HL-60/S4 treated with phorbol 12-myristate 13-acetate at 8.2 ng/mL for 4 days and 3 days (cell line): ENCODE measurements at regions not wholly inside any gene's neighbourhood (a gene's known extent, or its start where the extent isn't known, plus 50 kb on each side); places are given as distances from the start of the nearest gene placed in this dataset.
"Not testable (repeated sequence)": the region's sequence is repeated elsewhere in the genome, so short reads cannot be mapped to it uniquely, and the experiment has no call there.

Experiments
- in situ Hi-C: fragments of 300-500 bp; cut with MboI; formaldehyde crosslinking; loops from 2 replicates; pipeline ENCODE4 v1.15.0; 2022; ENCODE audit warnings: low sequenced_read_pairs

- in situ Hi-C loops = no loop called here
Observed at GRCh38 chr2:195367809-195368208, 289.2 kb upstream of the SLC39A10 start.

DNA sequence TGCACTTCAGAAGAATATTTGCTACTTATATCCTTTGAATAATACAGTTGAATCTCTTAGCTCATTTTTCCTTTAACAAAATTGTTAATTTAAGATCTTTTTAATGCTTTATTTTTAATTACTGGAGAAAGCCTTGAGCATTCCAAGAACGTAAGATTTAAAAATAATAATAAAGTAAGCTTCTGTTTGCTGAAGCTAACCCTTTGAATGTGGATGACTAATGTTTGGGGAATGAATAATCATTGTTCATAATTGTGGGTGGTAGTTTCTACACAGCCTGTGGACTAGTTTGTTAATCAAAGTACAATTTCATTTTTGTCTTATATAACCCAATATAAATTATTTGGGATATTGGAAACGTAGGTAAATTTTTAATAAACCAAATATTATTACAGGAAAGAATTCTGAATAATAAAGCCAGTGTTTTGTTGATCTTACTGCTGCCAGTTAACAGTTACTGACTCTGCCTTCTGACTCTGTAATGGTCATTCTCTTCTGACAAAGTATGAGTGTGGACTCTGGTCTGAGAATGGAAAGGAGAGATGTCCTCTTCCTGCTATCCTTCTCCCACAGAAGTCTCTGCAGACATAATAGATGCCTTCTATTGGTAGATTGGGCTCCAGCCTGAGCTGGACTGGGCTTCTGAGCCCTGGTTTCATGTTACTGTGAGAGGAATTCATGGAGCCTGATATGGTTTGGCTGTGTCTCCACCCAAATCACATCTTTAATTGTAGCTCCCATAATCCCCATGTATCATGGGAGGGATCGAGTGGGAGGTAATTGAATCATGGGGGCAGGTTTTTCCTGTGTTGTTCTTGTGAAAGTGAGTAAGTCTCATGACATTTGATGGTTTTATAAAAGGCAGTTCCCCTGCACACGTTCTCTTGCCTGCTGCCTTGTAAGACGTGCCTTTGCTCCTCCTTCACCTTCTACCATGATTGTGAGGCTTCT lies 292.7 kb upstream of the SLC39A10 start:
- in situ Hi-C loops = no loop called here

GRCh38 chr2:195363496-195363895 lies 293.5 kb upstream of the SLC39A10 start:
- in situ Hi-C loops = no loop called here

DNA sequence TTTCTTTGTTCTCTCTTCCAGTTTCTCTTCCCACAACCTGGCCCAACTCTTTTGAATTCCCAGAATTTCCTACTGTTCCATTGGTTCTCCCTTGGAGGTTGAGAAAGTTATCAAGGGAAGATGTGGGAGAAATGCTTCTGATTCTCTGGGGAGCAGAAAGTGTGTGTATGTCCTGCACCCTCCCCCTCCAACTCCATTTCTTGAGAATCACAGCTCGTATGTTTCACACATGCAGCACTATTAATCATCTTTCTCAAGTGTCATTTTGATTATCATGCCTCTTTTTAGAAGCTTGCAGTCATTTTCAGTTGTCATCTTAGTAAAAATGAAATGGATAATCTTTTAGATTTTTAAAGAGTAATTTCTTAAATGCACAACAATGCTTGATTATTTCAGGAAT lies 296.8 kb upstream of the SLC39A10 start:
- in situ Hi-C loops = no loop called here

DNA sequence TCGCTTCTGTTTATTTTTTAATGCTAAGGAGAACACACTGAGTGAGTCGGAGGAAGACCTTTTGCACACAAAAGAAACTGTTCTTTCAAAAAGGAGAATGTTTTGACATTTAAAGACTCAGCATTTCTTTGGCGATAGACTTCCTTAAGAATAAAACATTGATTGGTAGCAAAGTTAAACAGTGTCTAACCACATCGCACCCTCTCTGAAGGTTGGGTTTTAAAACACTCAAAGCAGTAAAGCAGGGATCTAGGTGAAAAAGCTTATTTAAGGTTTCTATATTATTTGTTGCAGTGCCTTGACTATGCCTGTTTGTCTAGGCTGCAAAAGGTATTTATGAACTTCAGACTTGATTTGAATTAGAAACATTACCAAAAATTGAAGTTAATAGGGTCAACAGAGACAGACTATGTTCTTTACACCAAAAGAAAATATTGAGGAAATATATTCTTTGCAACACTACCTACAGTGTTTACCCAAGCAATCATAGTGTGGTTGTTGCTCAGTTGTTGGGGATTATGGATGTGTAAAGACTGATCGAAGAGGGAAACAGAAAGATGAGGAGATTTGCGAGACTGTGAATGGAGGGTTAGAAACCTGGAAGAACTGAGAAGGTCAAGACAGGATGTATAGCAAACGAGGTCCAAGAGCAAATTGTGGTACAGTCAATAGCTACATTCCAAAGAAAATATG lies 297.8 kb upstream of the SLC39A10 start:
- in situ Hi-C loops = no loop called here

DNA sequence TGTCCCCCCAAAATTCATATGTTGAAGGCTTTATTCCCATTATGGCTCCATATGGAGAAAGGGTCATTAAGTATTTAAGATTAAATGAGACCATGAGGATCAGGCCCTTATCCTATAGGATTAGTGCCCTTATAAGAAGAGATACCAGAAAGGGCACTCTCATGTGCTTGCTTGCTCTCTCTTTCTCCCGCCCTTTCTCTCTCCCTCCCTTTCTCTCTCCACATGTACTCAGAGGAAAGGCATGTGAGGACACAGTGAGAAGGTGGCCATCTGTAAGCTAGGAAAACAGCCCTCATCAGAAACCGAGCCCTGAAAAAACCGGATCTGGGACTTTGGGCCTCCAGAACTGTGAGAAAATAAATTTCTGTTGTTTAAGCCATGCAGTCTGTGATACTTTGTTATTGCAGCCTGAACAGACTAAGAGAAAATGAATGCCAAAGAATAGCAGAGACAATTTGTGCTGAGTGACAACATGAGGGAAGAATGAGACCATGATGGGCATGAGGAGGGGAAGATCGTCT lies 300.0 kb upstream of the SLC39A10 start:
- in situ Hi-C loops = no loop called here

- in situ Hi-C loops = no loop called here
Observed at GRCh38 chr2:195356026-195356425, 301.0 kb upstream of the SLC39A10 start.

GRCh38 chr2:195352581-195352980 lies 304.4 kb upstream of the SLC39A10 start:
- in situ Hi-C loops = no loop called here

- in situ Hi-C loops = no loop called here
Observed at GRCh38 chr2:195343942-195344530, 313.0 kb upstream of the SLC39A10 start.

GRCh38 chr2:195343540-195343939 lies 313.5 kb upstream of the SLC39A10 start:
- in situ Hi-C loops = no loop called here

DNA sequence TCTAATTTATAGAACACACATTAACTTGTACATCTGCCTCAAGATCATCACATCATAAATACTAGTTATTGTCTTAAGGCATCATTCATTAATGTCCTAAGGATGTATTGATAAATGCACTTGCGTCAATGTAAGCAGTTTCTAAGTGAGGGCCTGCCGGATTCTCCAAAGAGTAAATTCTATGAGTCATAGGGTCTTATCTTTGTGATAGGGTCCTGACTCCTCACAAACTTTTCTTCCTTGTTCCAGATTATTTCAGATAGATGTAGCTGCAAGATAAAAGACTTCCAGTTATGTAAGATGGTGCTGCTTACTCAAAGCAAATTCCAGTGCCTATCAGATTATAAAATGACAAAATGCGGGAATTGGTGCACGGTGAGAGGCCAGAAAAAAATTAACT lies 315.0 kb upstream of the SLC39A10 start:
- in situ Hi-C loops = no loop called here

DNA sequence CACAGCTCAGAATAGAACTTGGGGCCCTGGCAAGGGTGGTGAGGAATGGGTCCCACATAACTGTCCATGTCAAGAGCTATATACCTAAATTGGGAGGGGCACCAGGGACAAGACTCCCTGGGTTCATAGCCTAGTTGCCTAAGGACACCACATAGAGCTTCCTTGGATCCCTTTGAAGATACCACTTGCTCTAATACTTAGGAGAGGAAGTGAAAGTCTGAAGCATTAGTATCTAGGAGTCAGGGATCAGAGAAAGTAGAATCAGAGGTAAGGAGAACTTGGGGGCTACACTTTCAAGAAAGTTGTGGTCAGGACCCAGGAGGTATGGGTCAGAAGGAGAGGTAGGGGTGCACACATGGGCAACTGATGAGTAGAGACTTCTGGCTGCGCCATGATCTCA lies 318.2 kb upstream of the SLC39A10 start:
- in situ Hi-C loops = no loop called here

GRCh38 chr2:195337597-195337996 lies 319.4 kb upstream of the SLC39A10 start:
- in situ Hi-C loops = no loop called here

DNA sequence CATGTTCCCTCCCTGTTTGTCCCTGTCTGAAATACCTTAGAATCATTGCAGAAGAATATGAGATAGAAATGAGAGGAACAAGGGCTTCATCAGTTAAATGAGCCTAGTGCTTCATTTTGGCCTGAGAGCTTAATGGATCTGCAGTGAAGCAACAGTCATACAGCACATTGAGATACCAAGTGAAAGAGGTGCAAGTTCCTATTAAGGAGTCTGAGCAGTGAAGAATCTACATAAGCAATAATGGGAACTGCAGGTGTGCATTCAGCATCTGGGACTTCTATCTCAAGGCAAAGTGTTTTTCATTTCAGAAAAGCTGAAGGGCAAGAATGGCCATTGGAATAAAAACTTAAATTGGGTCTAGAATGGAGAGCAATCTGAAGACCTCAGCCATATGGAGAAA lies 323.2 kb upstream of the SLC39A10 start:
- in situ Hi-C loops = no loop called here

GRCh38 chr2:195331966-195332365 lies 325.1 kb upstream of the SLC39A10 start:
- in situ Hi-C loops = no loop called here

GRCh38 chr2:195331129-195331528 lies 325.9 kb upstream of the SLC39A10 start:
- in situ Hi-C loops = no loop called here

- in situ Hi-C loops = no loop called here
Observed at GRCh38 chr2:195330513-195330956, 326.5 kb upstream of the SLC39A10 start.

DNA sequence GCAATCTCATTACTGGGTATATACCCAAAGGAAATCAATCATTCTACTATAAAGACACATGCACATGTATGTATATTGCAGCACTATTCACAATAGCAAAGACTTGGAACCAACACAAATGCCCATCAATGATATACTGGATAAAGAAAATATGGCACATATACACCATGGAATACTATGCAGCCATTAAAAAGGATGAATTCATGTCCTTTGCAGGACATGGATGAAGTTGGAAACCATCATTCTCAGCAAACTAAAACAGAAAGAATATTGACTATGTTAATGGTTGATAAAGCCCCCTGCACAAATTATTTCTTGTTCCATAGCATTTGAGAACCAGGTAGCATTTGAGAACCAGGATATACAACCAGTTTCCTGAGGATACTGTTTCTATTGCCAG lies 327.2 kb upstream of the SLC39A10 start:
- in situ Hi-C loops = not testable (repeated sequence)

DNA sequence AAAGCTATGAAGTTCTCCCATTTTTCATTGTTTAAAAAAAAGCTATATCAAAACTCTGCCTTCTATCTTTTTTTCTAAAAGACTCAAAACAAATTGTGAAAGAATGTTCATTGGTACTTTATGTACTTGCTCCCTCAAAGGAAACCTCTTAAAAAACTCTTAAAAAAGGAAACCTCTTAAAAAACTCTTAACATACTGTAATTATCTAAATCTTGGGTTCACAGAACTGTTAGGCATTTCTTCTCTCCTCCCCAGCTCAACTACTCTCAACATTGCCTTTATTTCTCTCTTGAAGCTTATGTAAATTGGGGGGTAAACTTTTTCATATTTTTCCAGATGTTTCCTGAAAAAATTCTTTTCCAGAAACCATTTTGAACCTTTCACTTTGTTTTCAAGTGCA lies 330.5 kb upstream of the SLC39A10 start:
- in situ Hi-C loops = no loop called here

- in situ Hi-C loops = no loop called here
Observed at GRCh38 chr2:195322324-195322723, 334.7 kb upstream of the SLC39A10 start.

DNA sequence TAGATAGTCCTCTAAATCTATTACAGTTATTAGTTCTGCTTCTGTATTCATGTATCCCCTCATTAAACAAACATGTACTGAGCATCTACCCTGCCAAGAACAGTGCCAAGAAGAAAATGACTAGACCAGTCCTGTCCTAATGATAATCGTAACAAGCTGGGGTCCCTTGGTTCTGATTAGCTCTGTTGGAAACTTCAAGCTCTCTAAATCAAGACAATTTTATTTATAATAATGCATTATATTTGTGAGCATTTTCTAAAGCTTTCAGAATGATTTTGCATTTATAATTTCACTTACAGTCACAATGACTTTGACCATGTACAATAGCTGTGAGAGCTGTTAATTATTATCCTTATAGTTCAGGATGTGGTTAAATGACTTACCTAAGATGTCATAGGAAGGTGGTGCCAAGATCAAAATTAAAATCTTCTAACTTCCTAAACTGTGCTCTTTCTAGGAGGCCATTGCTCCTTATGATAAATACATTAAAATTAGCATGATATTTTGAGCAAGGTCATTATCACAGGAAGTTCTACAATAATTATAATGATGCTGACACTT lies 336.5 kb upstream of the SLC39A10 start:
- in situ Hi-C loops = no loop called here
